Suprapubic skin (tissue), 4 donors: ENCODE measurements at regions not wholly inside any gene's neighbourhood (a gene's known extent, or its start where the extent isn't known, plus 50 kb on each side); places are given as distances from the start of the nearest gene placed in this dataset.

Experiments
- CTCF ChIP-seq, 2 donors: fragments of 200-600 bp in 1 of 2; fragments of 450-650 bp in 1 of 2; sonication (generic) in 1 of 2; IDR thresholded peaks; one replicate each; pipeline ENCODE4 v1.5.1; 2016 to 2019; ENCODE audit warnings: antibody characterized with exemption in 2 of 2, mild to moderate bottlenecking in 1 of 2, moderate library complexity in 1 of 2
- EP300 ChIP-seq: sonication (generic); formaldehyde crosslinking; IDR thresholded peaks from one replicate; pipeline ENCODE4 v1.6.1; 2017; ENCODE audit warnings: antibody characterized with exemption
- POLR2A ChIP-seq, 2 donors: fragments of 450-650 bp; IDR thresholded peaks; one replicate each; pipeline ENCODE4 v1.6.1; 2017; ENCODE audit warnings: antibody characterized with exemption in 2 of 2, mild to moderate bottlenecking in 2 of 2, moderate library complexity in 2 of 2
- POLR2AphosphoS5 ChIP-seq, 3 donors: sonication (generic); formaldehyde crosslinking; IDR thresholded peaks; one replicate each; pipeline ENCODE4 v1.6.1; 2017; ENCODE audit warnings: antibody characterized with exemption in 3 of 3

GRCh38 chr2:235419996-235420395, 73.8 kb upstream of the AGAP1 start:
- no peak for TF ChIP-seq CTCF (IDR thresholded peaks at IDR 0.05)
- no peak for TF ChIP-seq POLR2A (IDR thresholded peaks at IDR 0.05)
- TF ChIP-seq POLR2AphosphoS5 (IDR thresholded peaks at IDR 0.05), result no peak
- no peak for TF ChIP-seq EP300
